HepG2 (cell line): ENCODE measurements at regions not wholly inside any gene's neighbourhood (a gene's known extent, or its start where the extent isn't known, plus 50 kb on each side); places are given as distances from the start of the nearest gene placed in this dataset.

Source experiments
- ATAC-seq: fragments of 200-7000 bp; cut with Tn5 transposase; 3 replicates; pipeline ENCODE4 v1.9.1; 2020; ENCODE audit warnings: mild to moderate bottlenecking, moderate library complexity
- BruUV-seq: library from RNA; stranded (reverse); fragments of 400-500 nt; replicated peaks from 2 replicates; lab custom pipeline; 2021; lab: Mats Ljungman, UMichigan
- CTCF ChIA-PET: fragments of 300-600 bp; formaldehyde crosslinking; extraction: SDS; loops from one replicate; lab custom pipeline; 2021; ENCODE audit warnings: low total read pairs, inconsistent platforms, low intra/inter-chr PET ratio; lab: Yijun Ruan, JAX
- POLR2A ChIA-PET: fragments of 350-600 bp; sonication (Branson Sonifier 250); formaldehyde crosslinking; loops from one replicate; lab custom pipeline; 2020; ENCODE audit warnings: antibody characterized with exemption, inconsistent platforms; lab: Yijun Ruan, JAX
- DNase-seq: peaks from one replicate; pipeline ENCODE4 v3.0.0-alpha.2; 2015; ENCODE audit warnings: low spot score
- FAIRE-seq: peaks from 3 replicates; lab custom pipeline; 2011; peaks lifted over from hg19 to GRCh38; lab: Jason Lieb, UNC
- H2AFZ ChIP-seq: one replicate; pipeline ENCODE4 v1.6.1; 2011; ENCODE audit warnings: low read length, inconsistent platforms
- H3K27ac ChIP-seq: fragments of 300-600 bp; 3 replicates; pipeline ENCODE4 v1.8.0; 2011; ENCODE audit warnings: mixed run types, mild to moderate bottlenecking, mixed read lengths, low read length, inconsistent platforms; ENCODE audit not compliant: insufficient read depth; ENCODE audit errors: extremely low read length
- H3K27me3 ChIP-seq, 2 experiments: fragments of 200-600 bp in 1 of 2; 2 replicates in 1 of 2; 3 replicates in 1 of 2; pipeline versions ENCODE4 v1.6.0 to v1.8.0; 2011; ENCODE audit warnings: low read length in 2 of 2, mild to moderate bottlenecking in 2 of 2, moderate library complexity in 2 of 2, inconsistent platforms in 1 of 2; ENCODE audit not compliant: insufficient read depth in 2 of 2, control insufficient read depth in 1 of 2
- H3K36me3 ChIP-seq, 2 experiments: fragments of 200-600 bp in 1 of 2; replicated peaks in 1 of 2; 2 replicates in 1 of 2; 3 replicates in 1 of 2; pipeline versions ENCODE4 v1.5.1 to v1.8.0; 2011; ENCODE audit warnings: low read length in 2 of 2, inconsistent platforms in 1 of 2; ENCODE audit not compliant: insufficient read depth in 2 of 2, control insufficient read depth in 1 of 2
- H3K4me1 ChIP-seq: 2 replicates; pipeline ENCODE4 v1.5.1; 2012; ENCODE audit warnings: low read length, inconsistent platforms; ENCODE audit not compliant: insufficient read depth
- H3K4me2 ChIP-seq: 2 replicates; pipeline ENCODE4 v1.6.0; 2011; ENCODE audit warnings: low read depth, low read length, inconsistent platforms
- H3K4me3 ChIP-seq, 3 experiments: fragments of 200-600 bp in 1 of 3; sonication (generic), shearing (Covaris generic) in 1 of 3; replicated peaks in 1 of 3; 2 replicates each; pipeline ENCODE4 v1.5.1; 2011 to 2016; ENCODE audit warnings: low read length in 3 of 3, inconsistent platforms in 2 of 3, low read depth in 2 of 3, mild to moderate bottlenecking in 2 of 3, control low read depth in 1 of 3, mixed read lengths in 1 of 3; ENCODE audit not compliant: insufficient read depth in 1 of 3
- H3K79me2 ChIP-seq: one replicate; pipeline ENCODE4 v1.6.1; 2011; ENCODE audit warnings: low read length, inconsistent platforms; ENCODE audit not compliant: insufficient read depth
- H3K9ac ChIP-seq: 2 replicates; pipeline ENCODE4 v1.6.0; 2011; ENCODE audit warnings: mild to moderate bottlenecking, low read depth, low read length, inconsistent platforms; ENCODE audit not compliant: insufficient read depth
- H3K9me3 ChIP-seq: 2 replicates; pipeline ENCODE4 v1.5.1; 2012; ENCODE audit warnings: mild to moderate bottlenecking, low read length
- H4K20me1 ChIP-seq: 2 replicates; pipeline ENCODE4 v1.6.0; 2011; ENCODE audit warnings: inconsistent platforms, mild to moderate bottlenecking, low read length, moderate library complexity; ENCODE audit not compliant: insufficient read depth
- BHLHE40 ChIP-seq: IDR thresholded peaks from 2 replicates; pipeline ENCODE4 v1.6.1; 2011; ENCODE audit warnings: low read length, improper control_type of control experiment
- FOXO1 ChIP-seq: sonication (generic); formaldehyde crosslinking; IDR thresholded peaks from 2 replicates; pipeline ENCODE4 v1.4.0; 2020; ENCODE audit warnings: missing genetic modification reagents
- GATA4 ChIP-seq: sonication (generic); IDR thresholded peaks from 2 replicates; pipeline ENCODE4 v1.6.1; 2016; ENCODE audit warnings: antibody characterized with exemption, low read depth, borderline replicate concordance
- GATAD2A ChIP-seq: IDR thresholded peaks from 2 replicates; pipeline ENCODE4 v1.6.1; 2016
- HIC2 ChIP-seq: sonication (generic); formaldehyde crosslinking; IDR thresholded peaks from 2 replicates; pipeline ENCODE4 v1.9.0; 2022; ENCODE audit warnings: low read depth, missing genetic modification reagents
- KDM6A ChIP-seq: IDR thresholded peaks from 2 replicates; pipeline ENCODE4 v1.6.1; 2016; ENCODE audit warnings: low read depth
- MXD3 ChIP-seq: IDR thresholded peaks from 2 replicates; pipeline ENCODE4 v1.6.1; 2016; ENCODE audit warnings: mild to moderate bottlenecking, missing biosample characterization, missing genetic modification reagents
- NFKBIZ ChIP-seq: IDR thresholded peaks from 2 replicates; pipeline ENCODE4 v1.6.1; 2018; ENCODE audit warnings: missing genetic modification reagents, missing compliant biosample characterization
- TCF7 ChIP-seq: sonication (generic); IDR thresholded peaks from 2 replicates; pipeline ENCODE4 v1.6.1; 2016; ENCODE audit warnings: antibody characterized with exemption, low read depth
- ZBTB1 ChIP-seq: sonication (generic); formaldehyde crosslinking; IDR thresholded peaks from 2 replicates; pipeline ENCODE4 v1.4.0; 2020; ENCODE audit warnings: missing genetic modification reagents, borderline replicate concordance
- ZNF646 ChIP-seq: sonication (generic); formaldehyde crosslinking; IDR thresholded peaks from 2 replicates; pipeline ENCODE4 v1.9.0; 2021; ENCODE audit warnings: mild to moderate bottlenecking, missing genetic modification reagents
- WGBS: methylation state at CpG from one replicate; pipeline ENCODE4 v1.1.6; 2017; ENCODE audit warnings: low lambda C conversion rate; 5-methylcytosine and 5-hydroxymethylcytosine counted together
- in situ Hi-C: cut with HindIII; loops from 2 replicates; pipeline ENCODE4 v1.10.0; 2017; ENCODE audit warnings: low pct_unique_long_range_greater_than_20kb; ENCODE audit not compliant: extremely low pct_ligation_motif_present
- intact Hi-C: fragments of 100-400 bp; cut with micrococcal nuclease; formaldehyde crosslinking; loops from one replicate; pipeline ENCODE4 v1.10.0; 2022; ENCODE audit not compliant: unreplicated experiment

- in situ Hi-C loops (no loop called here), intact Hi-C loops (no loop called here)
- Histone ChIP-seq H3K36me3 (no peaks in the 10 kb centered on the region), H3K9ac (no peak overlapping the region), H4K20me1 (no peaks in the 10 kb centered on the region), H3K4me2 (no peak overlapping the region), H3K79me2 (no peaks in the 10 kb centered on the region), H3K4me3 (no peak overlapping the region), H3K27me3 (peaks cover 0 to 1% of the 10 kb centered on the region in 2 experiments; a peak in 1 of 5 replicates), H2AFZ (no peak overlapping the region), H3K4me1 (no peaks in the 10 kb centered on the region), H3K9me3 (no peaks in the 10 kb centered on the region), H3K27ac (no peak overlapping the region)
- WGBS, result 60% methylated on average over 14 of the region's 19 CpGs
- DNase-seq (no peak), ATAC-seq (no peak), FAIRE-seq (no peak)
- POLR2A ChIA-PET, result no interaction called here
- TF ChIP-seq MXD3, result no peak
- TF ChIP-seq ZNF646 (CRISPR knock-in tag), result no peak
- no peak for TF ChIP-seq ZBTB1 (CRISPR knock-in tag)
- TF ChIP-seq NFKBIZ, result no peak
- TF ChIP-seq BHLHE40, result no peak
- no peak for TF ChIP-seq TCF7
- no peak for TF ChIP-seq GATAD2A (CRISPR knock-in tag)
- no peak for TF ChIP-seq GATA4
- no peak for TF ChIP-seq KDM6A (CRISPR knock-in tag)
- TF ChIP-seq FOXO1 (CRISPR knock-in tag), result no peak
- no peak for TF ChIP-seq HIC2
- CTCF ChIA-PET, result no interaction called here
- BruUV-seq, result no TSS peak
These were observed 98.3 kb upstream of the NPVF start for GRCh38 chr7:25326501-25327156.
